ENCODE measurements at regions not wholly inside any gene's neighbourhood (a gene's known extent, or its start where the extent isn't known, plus 50 kb on each side); places are given as distances from the start of the nearest gene placed in this dataset.

- no peak for TF ChIP-seq CTCF (IDR thresholded peaks at IDR 0.05; ENCODE audit: low read depth, low read length, poor library complexity, severe bottlenecking)
- TF ChIP-seq EZH2phosphoT487 (IDR thresholded peaks at IDR 0.05; ENCODE audit: borderline replicate concordance, low read length) = no peak
These were observed 277.9 kb downstream of the GBA3 start for GRCh38 chr4:22970665-22971064.
